ENCODE measurements at regions not wholly inside any gene's neighbourhood (a gene's known extent, or its start where the extent isn't known, plus 50 kb on each side); places are given as distances from the start of the nearest gene placed in this dataset.

DNA sequence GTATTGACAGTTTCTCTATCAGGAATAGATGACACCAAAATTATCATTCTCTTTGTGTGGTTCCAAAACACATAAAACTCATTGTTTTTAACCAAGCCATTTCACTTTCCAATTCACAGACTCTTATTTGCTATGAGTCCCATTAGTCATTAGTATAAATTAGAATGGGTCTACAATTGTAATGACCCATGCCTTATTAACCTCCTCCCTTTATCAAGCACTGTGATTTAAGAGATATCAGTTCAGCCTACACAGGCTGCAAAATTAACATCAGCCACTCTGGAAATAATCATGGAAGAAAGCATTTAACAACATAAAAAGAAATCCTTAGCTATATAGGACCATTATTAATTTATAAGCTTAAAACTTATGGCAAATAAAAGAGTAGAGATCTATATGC lies 440.6 kb downstream of the GBE1 start:
- TF ChIP-seq, protein P1, sequence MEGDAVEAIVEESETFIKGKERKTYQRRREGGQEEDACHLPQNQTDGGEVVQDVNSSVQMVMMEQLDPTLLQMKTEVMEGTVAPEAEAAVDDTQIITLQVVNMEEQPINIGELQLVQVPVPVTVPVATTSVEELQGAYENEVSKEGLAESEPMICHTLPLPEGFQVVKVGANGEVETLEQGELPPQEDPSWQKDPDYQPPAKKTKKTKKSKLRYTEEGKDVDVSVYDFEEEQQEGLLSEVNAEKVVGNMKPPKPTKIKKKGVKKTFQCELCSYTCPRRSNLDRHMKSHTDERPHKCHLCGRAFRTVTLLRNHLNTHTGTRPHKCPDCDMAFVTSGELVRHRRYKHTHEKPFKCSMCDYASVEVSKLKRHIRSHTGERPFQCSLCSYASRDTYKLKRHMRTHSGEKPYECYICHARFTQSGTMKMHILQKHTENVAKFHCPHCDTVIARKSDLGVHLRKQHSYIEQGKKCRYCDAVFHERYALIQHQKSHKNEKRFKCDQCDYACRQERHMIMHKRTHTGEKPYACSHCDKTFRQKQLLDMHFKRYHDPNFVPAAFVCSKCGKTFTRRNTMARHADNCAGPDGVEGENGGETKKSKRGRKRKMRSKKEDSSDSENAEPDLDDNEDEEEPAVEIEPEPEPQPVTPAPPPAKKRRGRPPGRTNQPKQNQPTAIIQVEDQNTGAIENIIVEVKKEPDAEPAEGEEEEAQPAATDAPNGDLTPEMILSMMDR (IDR thresholded peaks at IDR 0.05), result no peak
- no peak for TF ChIP-seq POLR2A (IDR thresholded peaks at IDR 0.05)
- no peak for TF ChIP-seq EP300 (IDR thresholded peaks at IDR 0.05)

Measured in gastroesophageal sphincter (tissue), 3 donors.